Ovary (tissue), 7 donors: ENCODE measurements at regions not wholly inside any gene's neighbourhood (a gene's known extent, or its start where the extent isn't known, plus 50 kb on each side); places are given as distances from the start of the nearest gene placed in this dataset.

ENCODE experiments used
- DNase-seq, 5 donors: peaks; one replicate each; pipeline ENCODE4 v3.0.0-alpha.2; 2019 to 2020
- H3K27ac ChIP-seq, 2 donors: fragments of 200-600 bp; one replicate each; pipeline versions ENCODE4 v1.5.1 to v1.8.0; 2019 to 2022
- H3K27me3 ChIP-seq: fragments of 200-600 bp; one replicate; pipeline ENCODE4 v1.8.0; 2022
- H3K36me3 ChIP-seq: fragments of 200-600 bp; sonication (generic); one replicate; pipeline ENCODE4 v1.5.1; 2019
- H3K4me1 ChIP-seq: one replicate; pipeline ENCODE4 v1.8.1; 2013; ENCODE audit warnings: mild to moderate bottlenecking, moderate library complexity; ENCODE audit not compliant: insufficient read depth
- H3K4me3 ChIP-seq: fragments of 200-600 bp; sonication (generic); one replicate; pipeline ENCODE4 v1.5.1; 2017
- H3K9me3 ChIP-seq, 2 donors: fragments of 200-600 bp in 1 of 2; sonication (generic) in 1 of 2; one replicate each; pipeline versions ENCODE4 v1.5.1 to v1.8.1; 2013 to 2019; ENCODE audit warnings: mild to moderate bottlenecking in 1 of 2, moderate library complexity in 1 of 2
- CTCF ChIP-seq, 3 donors: fragments of 450-650 bp in 2 of 3; fragments of 200-600 bp in 1 of 3; IDR thresholded peaks; one replicate each; pipeline versions ENCODE4 v1.5.1 to v1.8.0; 2016 to 2022; ENCODE audit warnings: antibody characterized with exemption in 3 of 3, mild to moderate bottlenecking in 1 of 3
- EP300 ChIP-seq: sonication (generic); formaldehyde crosslinking; IDR thresholded peaks from one replicate; pipeline ENCODE4 v1.6.1; 2017; ENCODE audit warnings: antibody characterized with exemption
- POLR2A ChIP-seq: fragments of 450-650 bp; IDR thresholded peaks from one replicate; pipeline ENCODE4 v1.6.1; 2017; ENCODE audit warnings: antibody characterized with exemption, mild to moderate bottlenecking, moderate library complexity
- WGBS, 3 donors: extraction: QIAGEN DNeasy Blood & Tissue Kit in 1 of 3; methylation state at CpG; one replicate each; pipeline versions ENCODE4 v1.1.5 to v1.1.7; 2013 to 2017; 5-methylcytosine and 5-hydroxymethylcytosine counted together
- intact Hi-C, 4 donors: fragments of 100-400 bp; cut with DNase I; formaldehyde crosslinking; loops; one replicate each; pipeline versions ENCODE4 v1.11.0 to v1.15.1; 2022 to 2023
- donor health status: DM: no; HTN: no; CAD: no; lungs with moderate emphysema.
- donor health status: DM: no; HTN: no; CAD: no.
- donor health status: Bipolar disorder and iron deficiency.
- donor health status: DM: no; HTN: no; CAD: no.
- donor health status: DM: yes; HTN: yes; CAD: no.

GRCh38 chr5:155728857-155729683, 597.9 kb upstream of the SGCD start:
- WGBS, 3 donors: 0 to 2% (median 1%) methylated on average over 54 of the region's 54 CpGs
- TF ChIP-seq POLR2A: no peak
- TF ChIP-seq EP300: no peak
- TF ChIP-seq CTCF (IDR thresholded peaks at IDR 0.05): no peak
- Histone ChIP-seq H3K9me3 (no peaks in the 10 kb centered on the region), H3K27me3 (no peaks in the 10 kb centered on the region), H3K4me1 (peaks cover 6% of the 10 kb centered on the region), H3K4me3 (peak overlapping the region; percentile 19), H3K27ac (no peak overlapping the region), H3K36me3 (no peaks in the 10 kb centered on the region)
- intact Hi-C loops: no loop called here
- peak in 3 of 5 donors; percentile 18 to 55 (median 33) for DNase-seq

GRCh38 chr5:155729684-155730059, 597.3 kb upstream of the SGCD start:
- Histone ChIP-seq H3K9me3 (no peaks in the 10 kb centered on the region), H3K4me3 (no peak overlapping the region), H3K4me1 (peaks cover 6% of the 10 kb centered on the region), H3K36me3 (no peaks in the 10 kb centered on the region), H3K27ac (no peak overlapping the region), H3K27me3 (no peaks in the 10 kb centered on the region)
- DNase-seq: peak; percentile 16 to 79 (median 46)
- no peak for TF ChIP-seq POLR2A
- TF ChIP-seq EP300: no peak
- TF ChIP-seq CTCF (IDR thresholded peaks at IDR 0.05): no peak
- 0 to 1% (median 1%) methylated on average over 13 of the region's 13 CpGs for WGBS, 3 donors
- intact Hi-C loops: no loop called here

DNA sequence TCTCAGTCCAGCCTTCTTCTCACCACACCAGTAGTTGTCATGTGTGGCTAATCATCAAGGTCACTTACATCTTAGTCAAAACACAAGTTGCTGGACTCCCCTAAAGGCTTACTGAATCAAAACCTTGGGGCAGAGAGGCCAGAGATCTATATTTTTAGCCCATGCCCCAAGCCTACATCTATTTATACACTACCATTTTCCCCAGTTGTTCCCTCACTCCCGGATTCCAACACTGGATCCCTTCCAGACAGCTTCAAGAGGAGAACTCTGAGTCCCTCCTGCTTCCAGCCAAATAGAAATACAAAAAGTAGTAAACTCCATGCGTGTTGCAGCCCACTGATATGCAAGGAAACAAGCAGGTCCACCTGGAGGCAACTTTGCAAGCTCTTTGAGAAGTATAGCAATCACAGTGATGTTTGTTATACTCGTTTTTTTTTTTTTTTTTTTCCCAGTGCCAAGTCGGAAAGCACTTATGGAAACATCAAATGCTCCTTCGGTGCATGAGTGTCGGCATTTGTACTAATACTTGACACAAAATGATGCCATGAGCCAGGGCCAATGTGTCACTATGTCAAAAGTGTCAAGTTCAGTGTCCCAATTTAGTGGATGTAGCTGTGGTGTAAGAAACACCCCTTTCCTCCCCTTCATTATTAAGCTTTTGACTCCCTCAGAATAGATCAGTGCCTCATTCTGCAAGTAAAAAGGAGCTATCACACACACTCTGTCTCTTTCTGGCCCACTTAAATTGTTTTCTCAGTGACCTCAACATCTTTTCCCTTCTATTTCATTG, 594.2 kb upstream of the SGCD start:
- intact Hi-C loops: no loop called here
- no peak overlapping the region for H3K27ac ChIP-seq
- peaks cover 6% of the 10 kb centered on the region for H3K4me1 ChIP-seq
- 55 to 59% (median 56%) methylated on average over 6 of the region's 6 CpGs for WGBS, 3 donors
- no peaks in the 10 kb centered on the region for H3K9me3 ChIP-seq
- H3K36me3 ChIP-seq: no peaks in the 10 kb centered on the region
- no peak overlapping the region for H3K4me3 ChIP-seq
- TF ChIP-seq EP300 (no peak), POLR2A (no peak), CTCF (IDR thresholded peaks at IDR 0.05) (no peak)
- no peak for DNase-seq
- no peaks in the 10 kb centered on the region for H3K27me3 ChIP-seq

DNA sequence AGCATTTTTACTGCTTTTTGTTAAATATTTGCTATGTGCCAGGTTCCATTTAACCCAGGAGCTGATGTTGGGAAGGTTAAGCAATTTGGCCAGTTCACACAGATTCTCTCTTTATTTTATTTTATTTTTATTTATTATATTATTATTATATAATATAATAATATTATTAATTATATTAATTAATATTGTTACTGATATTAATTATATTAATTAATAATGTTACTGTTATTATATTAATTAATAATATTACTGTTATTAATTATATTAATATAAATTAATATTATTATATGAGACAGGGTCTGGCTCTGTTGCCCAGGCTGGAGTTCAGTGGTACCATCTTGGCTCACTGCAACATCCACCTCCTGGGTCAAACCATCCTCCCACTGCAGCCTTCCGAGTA, 593.0 kb upstream of the SGCD start:
- H3K4me3 ChIP-seq: no peak overlapping the region
- H3K27ac ChIP-seq: no peak overlapping the region
- 85 to 93% (median 88%) methylated on average over 1 of the region's 1 CpG for WGBS, 3 donors
- no peak for DNase-seq
- no peaks in the 10 kb centered on the region for H3K9me3 ChIP-seq
- intact Hi-C loops: no loop called here
- peaks cover 1% of the 10 kb centered on the region for H3K4me1 ChIP-seq
- no peaks in the 10 kb centered on the region for H3K36me3 ChIP-seq
- no peaks in the 10 kb centered on the region for H3K27me3 ChIP-seq
- TF ChIP-seq POLR2A (no peak), EP300 (no peak), CTCF (IDR thresholded peaks at IDR 0.05) (no peak)
